ENCODE measurements at regions not wholly inside any gene's neighbourhood (a gene's known extent, or its start where the extent isn't known, plus 50 kb on each side); places are given as distances from the start of the nearest gene placed in this dataset.

DNA sequence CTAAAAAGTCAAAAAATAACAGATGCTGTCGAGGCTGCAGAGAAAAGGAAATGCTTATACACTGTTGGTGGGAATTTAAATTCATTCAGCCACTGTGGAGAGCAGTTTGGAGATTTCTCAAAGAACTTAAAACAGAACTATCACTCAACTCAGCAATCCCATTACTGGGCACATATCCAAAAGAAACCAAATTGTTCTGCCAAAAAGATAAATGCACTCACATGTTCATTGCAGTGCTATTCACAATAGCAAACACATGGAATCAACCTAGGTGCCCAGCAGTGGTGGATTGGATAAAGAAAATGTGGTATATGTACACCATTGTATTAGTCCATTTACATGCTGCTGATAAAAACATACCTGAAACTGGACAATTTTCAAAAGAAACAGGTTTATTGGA lies 116.0 kb upstream of the VGLL2 start:
- no peak for FAIRE-seq
- DNase-seq (ENCODE audit: insufficient read length, low spot score) = no peak
- TF ChIP-seq, protein P1, sequence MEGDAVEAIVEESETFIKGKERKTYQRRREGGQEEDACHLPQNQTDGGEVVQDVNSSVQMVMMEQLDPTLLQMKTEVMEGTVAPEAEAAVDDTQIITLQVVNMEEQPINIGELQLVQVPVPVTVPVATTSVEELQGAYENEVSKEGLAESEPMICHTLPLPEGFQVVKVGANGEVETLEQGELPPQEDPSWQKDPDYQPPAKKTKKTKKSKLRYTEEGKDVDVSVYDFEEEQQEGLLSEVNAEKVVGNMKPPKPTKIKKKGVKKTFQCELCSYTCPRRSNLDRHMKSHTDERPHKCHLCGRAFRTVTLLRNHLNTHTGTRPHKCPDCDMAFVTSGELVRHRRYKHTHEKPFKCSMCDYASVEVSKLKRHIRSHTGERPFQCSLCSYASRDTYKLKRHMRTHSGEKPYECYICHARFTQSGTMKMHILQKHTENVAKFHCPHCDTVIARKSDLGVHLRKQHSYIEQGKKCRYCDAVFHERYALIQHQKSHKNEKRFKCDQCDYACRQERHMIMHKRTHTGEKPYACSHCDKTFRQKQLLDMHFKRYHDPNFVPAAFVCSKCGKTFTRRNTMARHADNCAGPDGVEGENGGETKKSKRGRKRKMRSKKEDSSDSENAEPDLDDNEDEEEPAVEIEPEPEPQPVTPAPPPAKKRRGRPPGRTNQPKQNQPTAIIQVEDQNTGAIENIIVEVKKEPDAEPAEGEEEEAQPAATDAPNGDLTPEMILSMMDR (IDR thresholded peaks at IDR 0.05; ENCODE audit: insufficient read depth, missing control alignments) = no peak

DNA sequence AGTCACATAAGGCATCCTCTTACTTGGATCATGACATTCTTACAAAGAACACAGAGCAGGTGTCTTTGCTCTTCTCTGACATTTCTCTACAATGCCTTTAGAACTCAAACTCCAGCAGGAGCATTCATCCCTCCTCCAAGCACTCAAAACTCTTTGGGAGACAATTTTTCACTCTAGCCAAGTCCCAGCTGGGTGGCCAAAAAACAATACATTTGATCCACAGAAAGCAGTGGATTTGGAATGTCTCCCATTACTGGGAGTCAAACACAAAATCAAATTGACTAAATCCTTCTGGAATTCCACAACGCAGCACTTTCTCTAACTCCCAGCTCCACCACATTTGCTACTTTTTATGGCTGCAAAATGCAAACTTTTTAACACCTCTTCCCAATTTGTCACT lies 108.6 kb upstream of the VGLL2 start:
- DNase-seq (ENCODE audit: insufficient read length, low spot score) (no peak), FAIRE-seq (no peak)
- TF ChIP-seq, protein P1 (IDR thresholded peaks at IDR 0.05; ENCODE audit: insufficient read depth, missing control alignments) = no peak

DNA sequence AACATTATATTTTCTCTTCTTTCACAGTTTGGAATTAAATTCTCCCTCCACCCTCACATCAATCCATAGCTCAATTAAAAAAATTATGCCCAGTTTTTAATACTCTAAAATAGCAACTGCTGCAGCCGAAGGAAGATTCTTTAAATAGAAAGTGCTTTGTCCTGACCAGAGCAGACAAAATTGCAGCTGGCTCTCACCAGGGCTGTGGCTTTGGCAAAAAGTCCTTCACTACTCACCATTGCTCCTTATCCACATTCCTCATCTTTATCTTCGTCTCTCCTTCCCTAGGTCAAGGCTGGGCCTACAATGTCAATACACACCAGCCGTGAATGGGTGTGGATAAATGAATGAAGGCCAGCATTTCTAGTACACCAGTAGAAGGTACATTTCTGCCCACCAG lies 107.9 kb upstream of the VGLL2 start:
- DNase-seq (ENCODE audit: insufficient read length, low spot score) (no peak), FAIRE-seq (no peak)
- TF ChIP-seq, protein P1 (IDR thresholded peaks at IDR 0.05; ENCODE audit: insufficient read depth, missing control alignments) = no peak

DNA sequence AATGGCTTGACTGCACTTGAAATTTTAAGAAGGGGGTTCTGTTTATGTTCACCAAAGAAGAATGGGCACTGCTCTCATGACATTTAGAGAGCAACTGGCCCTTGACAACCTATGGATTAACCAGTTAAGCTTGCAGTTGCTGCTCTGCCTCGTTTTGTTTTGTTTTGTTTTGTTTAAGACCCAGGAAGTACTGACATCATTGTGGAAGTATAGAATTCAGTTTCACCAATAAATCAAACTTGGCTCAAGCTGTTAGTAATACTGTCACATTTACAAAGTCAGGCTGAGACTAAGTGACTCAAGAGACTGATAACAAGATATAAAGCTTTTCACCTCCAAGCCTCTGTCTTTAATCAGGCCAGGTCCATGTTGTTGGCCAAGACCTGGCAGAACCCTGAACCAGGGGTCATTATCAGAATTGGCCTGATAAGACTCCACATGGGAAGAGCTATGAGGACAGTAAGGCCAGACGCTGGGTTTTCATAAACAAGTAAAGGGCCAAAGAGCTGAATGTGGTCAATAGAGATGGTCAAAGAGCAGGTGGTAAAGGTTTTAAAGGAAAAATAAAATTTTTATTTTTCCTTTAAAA lies 99.4 kb upstream of the VGLL2 start:
- DNase-seq (ENCODE audit: insufficient read length, low spot score) = no peak
- TF ChIP-seq, protein P1 (IDR thresholded peaks at IDR 0.05; ENCODE audit: insufficient read depth, missing control alignments) = no peak
- no peak for FAIRE-seq

DNA sequence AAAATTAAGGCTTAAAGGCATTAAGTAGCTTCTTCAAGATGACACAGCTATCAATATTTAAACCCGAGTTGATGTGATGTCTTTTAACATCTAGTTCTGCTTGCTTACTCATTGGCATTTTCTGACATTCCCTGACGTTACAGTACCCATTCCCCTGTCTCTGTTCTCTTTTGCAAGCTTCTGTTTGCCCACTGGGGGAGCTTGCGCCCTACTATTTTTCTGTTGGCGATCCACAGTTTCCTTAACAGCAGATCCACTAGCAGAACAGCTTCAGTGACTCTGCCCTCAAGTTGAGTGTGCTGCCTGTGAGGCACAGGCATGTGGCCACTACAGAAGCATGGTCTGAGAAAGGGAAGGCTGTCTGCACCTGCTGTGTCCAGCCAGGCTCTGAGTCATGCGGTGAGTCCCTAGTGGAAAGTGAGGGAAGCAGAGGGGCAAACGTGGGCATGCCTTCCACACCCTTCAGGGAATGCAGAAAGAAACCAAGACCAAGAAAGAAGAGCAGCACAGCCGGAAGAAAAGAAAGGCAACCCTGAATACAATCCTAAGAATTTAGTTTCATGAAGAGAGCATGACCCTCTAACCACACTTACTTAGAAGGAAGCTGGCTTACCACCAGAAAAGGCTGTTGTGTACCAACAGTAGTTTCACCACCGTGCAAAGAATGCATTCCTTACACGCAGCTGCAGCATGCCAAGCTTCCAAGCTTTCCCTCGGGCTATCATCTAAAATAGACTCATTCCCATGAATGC lies 97.7 kb upstream of the VGLL2 start:
- DNase-seq (ENCODE audit: insufficient read length, low spot score) = no peak
- TF ChIP-seq, protein P1 (IDR thresholded peaks at IDR 0.05; ENCODE audit: insufficient read depth, missing control alignments) = no peak
- no peak for FAIRE-seq

DNA sequence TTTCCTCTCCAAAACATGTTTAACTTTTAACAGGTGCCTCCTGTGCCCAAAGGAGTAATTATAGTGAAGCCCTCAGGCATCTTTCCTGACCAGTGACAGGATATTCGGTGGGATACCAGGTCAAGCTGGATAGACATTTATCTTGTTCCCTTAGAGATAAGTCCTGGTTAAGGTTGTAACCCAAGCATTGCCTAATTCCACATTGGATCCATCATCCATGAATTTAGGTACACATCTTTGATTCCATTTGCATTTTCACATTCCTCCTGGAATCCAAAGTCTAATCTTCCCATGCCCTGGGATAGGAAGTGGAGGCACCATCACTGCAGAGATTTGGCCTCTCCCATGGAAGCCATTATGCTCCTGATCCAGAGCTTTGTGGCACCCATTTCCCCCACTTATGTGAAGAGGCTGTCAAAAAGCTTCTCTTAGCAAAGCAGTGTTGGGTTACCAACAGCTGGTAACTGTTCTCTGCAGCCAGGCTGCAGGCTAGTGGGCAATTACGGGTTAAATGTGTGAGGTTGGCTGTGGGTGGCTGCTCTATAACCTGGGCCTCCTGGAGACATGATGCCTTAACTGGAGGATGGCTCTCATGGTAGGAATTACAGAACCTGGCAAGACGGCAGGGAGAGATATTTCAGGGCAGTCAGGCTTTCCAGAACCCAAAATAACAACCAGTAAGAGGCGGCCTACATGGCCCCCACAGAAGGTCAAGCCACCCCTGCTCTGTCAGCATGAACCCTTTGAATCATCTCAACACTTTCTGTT lies 96.9 kb upstream of the VGLL2 start:
- FAIRE-seq = no peak
- DNase-seq (ENCODE audit: insufficient read length, low spot score) = no peak
- TF ChIP-seq, protein P1 (IDR thresholded peaks at IDR 0.05; ENCODE audit: insufficient read depth, missing control alignments) = no peak

All from D721Med (cell line).